Ovary (tissue), 1 donor: ENCODE measurements at regions not wholly inside any gene's neighbourhood (a gene's known extent, or its start where the extent isn't known, plus 50 kb on each side); places are given as distances from the start of the nearest gene placed in this dataset.
"Not testable (repeated sequence)": the region's sequence is repeated elsewhere in the genome, so short reads cannot be mapped to it uniquely, and the experiment has no call there.

Experiments used
- EP300 ChIP-seq: sonication (generic); formaldehyde crosslinking; IDR thresholded peaks from one replicate; pipeline ENCODE4 v1.6.1; 2017; ENCODE audit warnings: antibody characterized with exemption
- POLR2A ChIP-seq: fragments of 450-650 bp; IDR thresholded peaks from one replicate; pipeline ENCODE4 v1.6.1; 2017; ENCODE audit warnings: antibody characterized with exemption, mild to moderate bottlenecking, moderate library complexity

GRCh38 chr9:74102148-74102547 lies 395.0 kb upstream of the RORB start:
- TF ChIP-seq EP300, POLR2A: not testable (repeated sequence)
